CD4-positive, alpha-beta T cell treated with Interleukin-4 for 1 hour (primary cell): ENCODE measurements at regions not wholly inside any gene's neighbourhood (a gene's known extent, or its start where the extent isn't known, plus 50 kb on each side); places are given as distances from the start of the nearest gene placed in this dataset.
"Not testable (repeated sequence)": the region's sequence is repeated elsewhere in the genome, so short reads cannot be mapped to it uniquely, and the experiment has no call there.

Source experiments
- DNase-seq, 2 donors: peaks; one replicate each; pipeline ENCODE4 v3.0.0-alpha.2; 2020 to 2022

DNA sequence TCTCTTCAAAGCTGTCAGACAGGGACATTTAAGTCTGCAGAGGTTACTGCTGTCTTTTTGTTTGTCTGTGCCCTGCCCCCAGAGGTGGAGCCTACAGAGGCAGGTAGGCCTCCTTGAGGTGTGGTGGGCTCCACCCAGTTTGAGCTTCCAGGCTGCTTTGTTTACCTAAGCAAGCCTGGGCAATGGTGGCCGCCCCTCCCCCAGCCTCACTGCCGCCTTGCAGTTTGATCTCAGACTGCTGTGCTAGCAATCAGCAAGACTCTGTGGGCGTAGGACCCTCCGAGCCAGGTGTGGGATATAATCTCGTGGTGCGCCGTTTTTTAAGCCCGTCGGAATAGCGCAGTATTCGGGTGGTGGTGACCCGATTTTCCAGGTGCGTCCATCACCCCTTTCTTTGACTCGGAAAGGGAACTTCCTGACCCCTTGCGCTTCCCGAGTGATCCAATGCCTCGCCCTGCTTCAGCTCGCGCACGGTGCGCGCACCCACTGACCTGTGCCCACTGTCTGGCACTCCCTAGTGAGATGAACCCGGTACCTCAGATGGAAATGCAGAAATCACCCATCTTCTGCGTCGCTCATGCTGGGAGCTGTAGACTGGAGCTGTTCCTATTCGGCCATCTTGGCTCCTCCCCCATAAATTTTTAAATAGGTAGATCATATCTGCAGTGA is 785.1 kb downstream of the TDRD15 start:
- DNase-seq, result not testable (repeated sequence)

DNA sequence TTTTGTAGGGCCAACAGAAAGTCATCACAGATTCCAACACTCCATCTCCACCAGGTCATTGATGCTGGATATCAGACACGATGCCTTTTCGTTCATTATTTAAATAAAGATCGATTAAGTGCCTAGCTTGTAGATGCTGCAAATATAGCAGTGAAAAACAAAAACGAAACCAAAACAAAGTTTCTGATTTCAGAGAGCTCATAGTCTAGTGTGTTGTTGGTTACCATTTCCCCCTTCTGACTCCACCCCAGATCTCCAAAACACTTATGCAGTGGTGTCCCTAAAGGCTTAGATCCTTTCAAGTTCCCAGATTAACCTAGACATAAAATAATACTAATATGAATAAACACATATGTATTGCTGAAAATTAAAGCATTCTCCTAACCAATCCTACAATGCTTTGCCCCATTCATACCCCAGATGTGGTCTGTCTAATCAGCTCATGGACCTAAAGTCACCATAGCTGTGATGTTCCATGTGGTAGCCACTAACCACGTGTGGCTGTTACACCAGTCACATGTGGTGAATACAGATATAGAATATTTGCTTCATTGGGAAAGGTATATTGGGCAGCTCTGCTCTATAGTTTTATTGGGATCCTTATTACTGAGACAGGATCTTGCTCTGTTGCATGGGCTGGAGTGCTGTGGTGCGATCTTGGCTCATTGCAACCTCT is 787.2 kb downstream of the TDRD15 start:
- DNase-seq, result no peak

DNA sequence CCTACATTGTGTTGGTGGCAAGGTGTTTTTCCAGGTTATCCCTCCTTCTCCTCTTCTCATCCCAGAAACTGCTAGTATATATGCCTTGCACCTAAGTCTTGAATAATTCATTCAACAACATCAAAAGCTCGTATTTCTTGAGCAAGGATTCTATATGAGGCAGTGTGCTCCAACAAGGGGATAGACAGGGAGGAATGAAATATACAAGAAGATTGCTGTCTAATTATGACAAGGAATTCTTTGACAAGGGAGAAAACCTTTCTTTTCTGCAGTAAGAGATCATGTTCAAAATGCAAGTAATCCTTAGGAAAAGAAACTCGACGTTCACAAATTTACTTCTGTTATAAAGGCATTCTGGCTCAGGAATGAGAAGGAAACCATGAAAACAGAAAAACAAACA is 788.6 kb downstream of the TDRD15 start:
- DNase-seq, result no peak

DNA sequence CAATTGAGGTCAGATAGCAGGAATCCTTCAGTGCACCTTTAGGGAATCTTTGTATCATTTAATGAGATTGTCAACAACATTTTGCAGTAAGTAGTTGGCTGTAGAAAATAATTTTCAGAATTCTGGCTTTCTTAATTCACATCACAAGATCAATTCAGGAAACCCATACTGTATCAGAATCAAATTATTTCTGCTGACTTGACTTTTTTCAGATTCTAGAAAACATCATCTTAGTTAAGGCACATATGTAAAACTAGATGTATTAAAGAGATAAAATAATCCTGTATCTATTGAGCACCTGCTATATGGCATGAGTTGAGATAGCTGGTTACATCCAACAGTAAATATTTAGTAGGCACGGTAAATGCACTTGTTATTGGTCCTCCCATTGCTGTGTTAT is 791.4 kb downstream of the TDRD15 start:
- DNase-seq, result no peak

DNA sequence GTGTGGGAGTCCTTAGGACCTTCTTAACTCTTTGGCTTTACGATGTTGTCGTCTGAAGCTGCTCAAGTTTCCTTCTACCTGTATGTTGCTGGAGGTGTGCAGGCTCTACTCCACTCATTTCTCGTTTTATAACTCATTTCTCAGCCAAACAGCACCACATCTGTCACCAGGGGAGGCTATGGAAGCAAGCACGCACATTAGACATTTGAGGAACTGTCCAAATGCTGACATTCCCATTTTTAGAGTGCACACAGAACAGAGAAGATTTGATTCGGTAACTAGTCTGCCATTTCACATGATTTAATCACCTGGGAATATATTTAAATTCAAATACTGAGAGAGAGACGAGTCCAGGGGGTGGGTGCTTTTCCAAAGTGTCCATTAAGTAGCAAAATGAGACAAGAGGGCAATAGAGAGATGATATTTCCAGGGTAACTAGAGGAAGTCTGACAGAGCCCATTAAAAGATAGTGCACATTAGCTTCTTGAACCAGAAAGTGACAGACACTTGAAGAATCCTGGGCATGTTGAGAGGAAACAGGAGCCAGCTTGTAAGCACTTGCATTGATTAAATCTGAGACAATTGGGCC is 793.3 kb downstream of the TDRD15 start:
- no peak for DNase-seq

DNA sequence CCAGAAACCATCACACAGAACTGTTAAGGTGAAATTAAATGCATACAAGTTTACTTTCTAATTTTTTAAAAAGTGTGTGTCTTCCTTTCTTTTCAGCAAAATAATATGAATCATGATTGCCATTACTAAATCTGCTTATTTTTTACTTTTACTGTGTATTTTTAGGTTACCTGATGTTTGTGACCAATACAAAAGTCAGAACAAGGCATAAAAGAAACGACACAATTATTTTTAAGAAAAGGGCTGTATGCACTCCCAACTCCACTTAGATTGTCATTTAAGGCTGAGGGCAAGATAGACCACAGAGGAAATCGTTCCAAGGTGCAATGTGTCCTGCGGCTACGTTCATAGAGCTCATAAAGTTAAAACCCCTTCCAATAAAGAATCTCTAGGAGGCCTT is 797.0 kb downstream of the TDRD15 start:
- no peak for DNase-seq

DNA sequence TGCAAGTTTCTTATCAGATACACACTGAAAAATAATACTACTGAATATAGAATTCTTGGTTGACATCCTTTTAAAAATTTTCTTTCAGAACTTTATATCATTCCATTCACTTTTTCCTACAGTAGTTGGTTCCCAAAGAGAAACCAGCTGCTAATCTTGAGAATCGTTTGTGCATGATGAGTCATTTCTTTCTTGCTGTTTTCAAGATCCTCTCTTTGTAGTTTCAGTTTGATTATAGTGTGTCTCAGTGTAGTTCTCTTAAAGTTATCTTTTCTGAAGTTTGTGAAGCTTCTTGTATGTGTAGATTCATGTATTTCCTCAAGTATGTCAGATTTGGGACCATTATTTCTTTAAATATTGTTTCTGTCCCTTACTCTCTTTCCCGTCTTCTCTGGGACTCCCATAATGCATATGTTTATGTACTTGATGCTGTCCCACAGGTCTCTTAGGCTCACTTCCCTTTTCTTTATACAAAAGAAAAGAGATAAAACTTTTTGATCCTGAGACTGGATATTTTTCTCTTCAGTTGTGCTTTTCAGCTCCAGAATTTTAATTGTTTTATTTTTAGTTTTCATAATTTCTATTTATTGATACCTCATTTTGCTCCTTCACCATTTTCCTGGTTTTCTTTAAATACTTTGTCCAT is 801.0 kb downstream of the TDRD15 start:
- DNase-seq, result no peak

DNA sequence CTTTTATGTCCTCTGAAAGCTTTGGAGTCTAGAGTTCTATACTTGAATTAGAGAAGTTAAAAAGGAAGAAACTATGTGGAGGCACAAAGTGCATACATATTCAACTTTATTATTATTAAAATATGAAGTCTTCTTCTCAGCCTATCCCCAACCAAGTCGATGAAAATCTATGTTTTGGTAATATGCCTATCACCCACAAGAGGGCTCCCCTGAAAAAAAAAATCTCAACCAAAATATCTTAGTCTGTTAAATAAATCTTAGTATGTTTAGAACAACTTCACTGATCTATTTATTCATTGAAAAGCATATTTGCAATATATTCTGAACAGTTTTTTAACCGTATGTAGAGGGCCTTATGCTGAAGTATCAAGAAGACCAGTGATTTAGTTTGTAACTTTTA is 804.5 kb downstream of the TDRD15 start:
- no peak for DNase-seq

DNA sequence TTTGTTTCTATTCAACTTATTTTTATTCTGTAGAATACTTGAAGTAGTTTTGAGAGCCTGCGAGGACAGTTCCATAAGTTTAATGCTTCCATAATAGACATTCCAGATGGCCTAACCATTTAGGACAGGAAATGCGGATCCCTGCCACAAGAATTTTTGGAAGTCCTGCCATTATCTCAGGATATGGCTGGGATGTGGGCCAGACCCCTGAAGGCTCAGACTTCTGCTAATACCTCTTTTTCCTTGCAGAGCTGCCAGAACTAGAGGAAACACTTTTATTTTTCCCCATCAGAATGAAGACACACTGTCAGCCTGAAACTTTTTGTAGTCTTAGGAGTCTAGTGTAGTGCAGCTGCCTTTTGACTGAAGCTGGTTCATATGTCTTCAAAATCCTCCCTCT is 806.5 kb downstream of the TDRD15 start:
- DNase-seq, result no peak

DNA sequence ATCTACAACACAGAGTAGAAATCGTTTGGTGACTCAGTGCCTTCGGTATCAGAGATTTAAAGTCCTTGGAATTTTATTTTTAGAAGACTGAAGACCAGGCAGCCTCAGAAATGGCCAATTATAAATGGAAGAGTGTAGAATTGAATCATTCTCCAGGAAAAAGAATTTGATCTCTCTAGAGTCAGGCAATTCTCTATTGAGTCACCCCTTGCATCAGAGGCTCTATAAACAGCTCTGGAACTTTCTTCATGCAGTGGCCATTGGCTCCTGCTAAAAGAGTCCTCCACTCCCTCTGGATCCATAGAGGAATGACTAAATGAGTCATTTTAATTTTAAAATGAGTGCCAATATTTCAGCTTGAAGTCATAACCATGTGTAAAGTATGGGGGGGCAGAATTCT is 816.2 kb downstream of the TDRD15 start:
- no peak for DNase-seq

DNA sequence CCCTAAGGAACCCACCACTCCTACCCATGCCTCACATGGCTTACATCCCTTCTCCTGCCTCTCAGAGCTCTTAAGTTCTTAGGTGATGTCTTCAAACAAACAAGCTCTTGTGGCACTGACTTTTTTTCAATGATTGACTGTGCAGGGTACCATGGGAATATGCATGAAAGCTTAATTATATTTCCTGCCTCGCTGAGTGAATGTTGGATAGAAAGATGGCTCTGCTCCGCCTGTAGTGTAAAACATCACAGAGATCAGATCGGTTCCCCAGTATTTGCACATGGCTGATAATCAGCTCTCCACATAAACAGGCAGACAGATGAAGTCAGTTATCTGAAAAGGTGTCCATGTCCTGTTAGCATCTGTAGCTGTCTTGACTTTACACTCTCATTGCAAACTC is 820.8 kb downstream of the TDRD15 start:
- DNase-seq, result no peak

DNA sequence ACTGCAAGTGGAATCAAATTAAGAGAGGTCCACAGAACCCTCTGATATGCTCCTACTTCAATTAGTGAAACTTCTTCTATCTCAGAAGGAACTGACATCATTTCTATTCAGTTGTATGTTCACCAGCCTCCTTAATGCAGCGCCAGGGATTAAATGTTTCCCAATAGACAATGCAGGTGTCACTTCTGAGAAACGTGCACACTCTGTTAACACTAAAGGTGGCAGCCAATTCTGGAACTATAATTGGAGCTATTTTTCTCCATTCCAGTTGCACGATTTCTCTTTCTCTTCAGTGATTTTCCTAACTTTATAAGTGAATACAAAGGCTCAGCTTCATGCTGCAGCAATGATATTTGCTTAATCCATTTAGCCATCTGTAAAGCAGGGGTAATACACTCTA is 821.9 kb downstream of the TDRD15 start:
- no peak for DNase-seq

DNA sequence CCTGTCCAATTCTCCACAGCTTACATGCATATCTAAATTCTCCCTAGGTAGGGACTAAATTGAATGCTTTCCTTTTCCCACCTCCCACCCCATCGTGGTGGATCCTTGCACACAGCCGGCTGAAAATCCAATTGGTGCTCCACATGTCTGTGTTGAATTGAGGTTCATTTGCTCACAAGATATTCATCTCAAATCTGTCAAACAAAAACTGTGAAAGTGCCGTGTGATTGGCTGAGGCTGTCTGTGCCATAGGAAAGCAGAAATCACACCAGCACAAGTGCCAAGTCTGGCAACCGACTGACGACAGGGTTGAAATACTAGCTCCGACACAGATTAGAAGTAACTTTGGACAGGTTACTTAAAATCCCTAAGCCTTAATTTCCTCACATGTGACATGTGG is 823.3 kb downstream of the TDRD15 start:
- DNase-seq, result no peak

DNA sequence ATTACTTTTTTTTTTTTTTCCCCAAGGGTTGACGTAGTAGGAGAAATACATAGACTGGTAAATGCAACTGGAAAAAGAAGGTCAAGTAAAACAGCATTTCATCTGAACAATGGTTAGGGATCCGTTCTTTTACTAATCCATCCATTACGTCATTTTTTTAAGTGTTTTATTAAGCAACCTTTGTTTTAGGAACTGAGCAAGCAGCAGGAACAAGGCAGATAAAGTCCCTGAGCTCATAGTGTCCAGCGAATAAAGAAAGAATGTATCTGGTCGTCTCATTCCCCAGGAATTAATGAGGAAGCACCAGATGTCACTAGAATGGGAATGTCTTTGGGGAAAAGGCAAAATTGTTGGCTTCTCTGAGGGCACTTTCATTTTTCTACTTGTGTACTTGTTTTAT is 842.4 kb downstream of the TDRD15 start:
- no peak for DNase-seq

DNA sequence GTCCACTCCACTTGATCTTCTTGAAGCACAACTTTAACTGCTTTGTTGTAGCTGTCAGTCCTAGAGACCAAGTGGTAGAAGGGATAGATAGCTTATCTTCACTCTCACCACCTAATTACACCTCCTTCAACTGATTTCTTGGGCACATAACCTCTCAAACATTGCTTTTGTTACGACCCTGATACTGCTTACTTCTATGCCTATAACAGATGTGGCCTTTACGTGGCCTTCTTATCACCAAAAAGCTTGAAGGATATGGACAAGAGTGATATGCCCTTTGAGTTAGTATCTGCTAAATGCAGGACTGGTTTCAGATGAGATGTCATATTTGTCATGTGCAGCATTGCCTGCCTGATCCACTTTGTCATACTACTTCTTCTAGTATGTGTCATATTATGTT is 847.2 kb downstream of the TDRD15 start:
- no peak for DNase-seq

DNA sequence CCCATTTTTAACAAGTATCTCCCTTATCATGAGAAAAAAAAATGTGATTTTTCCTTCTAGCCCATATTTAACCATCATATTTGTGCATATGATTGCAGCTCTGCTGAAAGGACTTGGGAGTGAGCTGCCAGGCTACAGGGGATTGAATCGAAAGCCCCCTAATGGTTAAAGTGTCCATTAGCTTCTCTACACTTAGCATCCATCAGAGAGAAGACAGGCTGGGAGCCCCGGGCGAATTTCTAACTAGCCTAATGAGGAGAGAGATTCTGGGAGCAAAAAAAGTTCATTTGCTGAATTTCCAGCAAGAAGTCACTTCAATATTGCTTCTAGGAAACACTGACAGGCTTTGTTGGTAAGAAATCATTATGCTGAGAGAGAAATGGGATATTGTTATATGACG is 848.8 kb downstream of the TDRD15 start:
- no peak for DNase-seq

DNA sequence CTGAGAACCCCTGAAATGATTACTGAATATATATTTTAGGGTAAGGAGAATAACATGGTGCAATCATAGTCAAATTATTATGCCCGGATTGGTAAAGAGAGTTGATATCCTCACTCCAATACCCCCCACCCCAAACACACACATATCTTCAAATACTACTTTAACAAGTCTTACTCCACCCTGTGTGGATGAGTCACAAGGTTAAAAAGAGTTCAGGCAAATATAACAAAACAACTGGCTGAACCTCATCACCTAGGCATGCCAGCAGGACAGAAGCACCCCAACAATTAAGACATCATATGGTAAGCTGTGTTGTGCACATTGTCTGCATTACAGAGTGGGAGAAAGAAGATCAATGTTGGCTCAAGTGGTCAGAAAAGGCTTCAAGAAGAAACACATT is 857.4 kb downstream of the TDRD15 start:
- DNase-seq, result no peak

DNA sequence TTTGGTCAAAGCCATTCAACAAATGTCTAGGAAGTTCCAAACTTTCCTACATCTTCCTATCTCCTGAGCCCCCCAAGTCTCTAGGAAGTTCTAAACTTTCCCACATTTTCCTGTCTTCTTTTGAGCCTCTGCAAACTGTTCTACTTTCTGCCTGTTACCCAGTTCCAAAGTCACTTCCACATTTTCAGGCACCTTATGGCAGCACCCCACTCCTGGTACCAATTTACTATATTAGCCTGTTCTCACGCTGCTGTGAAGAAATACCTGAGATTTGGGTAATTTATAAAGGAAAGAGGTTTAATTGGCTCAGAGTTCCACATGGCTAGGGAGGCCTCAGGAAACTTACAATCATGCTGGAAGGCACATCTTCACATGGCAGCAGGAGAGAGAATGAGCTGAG is 869.2 kb downstream of the TDRD15 start:
- no peak for DNase-seq

DNA sequence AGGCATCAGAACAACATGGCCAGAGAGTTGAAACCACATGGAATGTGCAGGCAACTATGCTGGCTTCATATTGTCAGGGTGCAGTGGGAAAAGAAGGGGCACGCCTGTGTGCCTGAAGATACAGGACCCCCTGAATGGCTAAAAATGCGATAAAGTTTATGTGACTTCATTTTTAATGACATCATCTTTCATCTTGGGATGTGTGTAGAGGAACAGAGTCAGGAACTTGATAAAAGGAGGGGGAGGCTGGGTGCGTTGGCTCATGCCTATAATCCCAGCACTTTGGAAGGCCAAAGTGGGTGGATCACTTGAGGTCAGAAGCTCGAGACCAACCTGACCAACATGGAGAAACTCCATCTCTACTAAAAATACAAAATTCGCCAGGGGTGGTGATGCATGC is 872.6 kb downstream of the TDRD15 start:
- no peak for DNase-seq

DNA sequence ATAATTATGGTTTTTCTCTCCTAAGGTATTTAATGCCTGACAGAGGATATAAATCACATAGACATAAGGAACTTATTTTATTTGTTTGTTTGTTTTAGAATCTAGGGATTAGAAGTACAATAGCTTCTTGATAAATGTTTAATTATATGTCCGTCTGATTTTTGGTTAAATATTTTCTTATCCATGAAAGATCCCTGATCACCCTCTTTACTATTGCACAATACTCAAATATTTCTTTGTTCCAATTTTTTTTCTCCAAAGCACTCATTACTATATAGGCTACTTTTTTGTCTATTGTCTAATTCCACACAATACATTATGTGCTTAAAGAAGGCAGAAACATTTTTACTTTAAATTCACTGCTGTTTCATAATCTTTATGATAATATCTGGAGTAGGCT is 875.8 kb downstream of the TDRD15 start:
- DNase-seq, result no peak

DNA sequence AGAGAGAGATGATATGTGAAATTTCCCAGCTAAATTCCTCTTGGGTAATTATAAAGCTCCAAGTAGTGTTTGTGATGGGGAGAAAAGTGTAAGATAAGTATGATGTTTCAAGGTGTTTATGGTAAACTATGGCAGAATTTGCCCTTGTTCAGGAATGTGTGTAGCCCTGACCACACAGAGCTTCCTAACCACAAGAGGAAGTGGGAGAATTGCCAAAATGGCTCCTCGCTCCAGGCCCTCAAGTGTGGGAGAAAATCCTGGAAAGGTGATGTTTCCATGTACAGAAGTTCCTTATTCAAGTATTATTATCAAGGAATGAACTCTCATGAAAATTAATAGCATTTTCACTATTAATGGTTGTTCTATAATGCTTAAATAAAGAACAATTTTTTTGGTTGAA is 878.3 kb downstream of the TDRD15 start:
- no peak for DNase-seq

DNA sequence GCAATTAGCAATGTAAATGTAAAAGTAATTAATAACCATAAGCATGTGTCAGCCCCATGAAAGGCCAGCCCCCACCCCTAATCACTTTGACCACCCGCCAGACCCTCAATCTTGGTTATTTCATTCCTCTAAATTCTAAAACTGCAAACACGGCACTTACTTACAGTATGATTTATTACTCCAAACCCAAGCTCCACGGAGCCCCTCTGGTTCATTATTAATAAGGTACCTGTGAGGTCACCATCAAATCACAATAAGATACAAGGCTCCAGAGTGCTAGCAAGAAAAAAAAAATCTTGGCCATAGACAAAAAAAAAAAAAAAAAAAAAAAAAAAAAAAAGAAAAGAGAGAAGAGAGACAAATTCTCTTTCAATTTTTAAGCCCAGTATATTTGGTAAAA is 879.5 kb downstream of the TDRD15 start:
- DNase-seq, result no peak

DNA sequence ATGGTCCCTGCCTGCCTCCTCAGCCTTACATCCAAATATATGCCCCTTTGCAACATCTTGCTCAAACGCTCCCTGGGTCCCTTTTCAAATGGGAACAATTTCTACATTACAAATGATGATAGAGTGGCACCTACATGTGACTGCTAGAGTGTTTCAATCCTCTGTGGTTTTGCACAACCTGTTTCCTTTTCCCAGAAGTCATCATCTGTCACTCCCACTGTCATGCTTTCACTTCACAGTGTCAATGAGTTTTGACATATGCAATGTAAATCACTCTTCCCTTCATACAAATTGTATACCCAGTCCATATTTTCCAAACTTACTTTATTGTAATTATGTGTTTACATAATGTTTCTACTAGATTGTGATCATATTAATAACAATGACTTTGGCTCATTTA is 887.3 kb downstream of the TDRD15 start:
- DNase-seq, result no peak

DNA sequence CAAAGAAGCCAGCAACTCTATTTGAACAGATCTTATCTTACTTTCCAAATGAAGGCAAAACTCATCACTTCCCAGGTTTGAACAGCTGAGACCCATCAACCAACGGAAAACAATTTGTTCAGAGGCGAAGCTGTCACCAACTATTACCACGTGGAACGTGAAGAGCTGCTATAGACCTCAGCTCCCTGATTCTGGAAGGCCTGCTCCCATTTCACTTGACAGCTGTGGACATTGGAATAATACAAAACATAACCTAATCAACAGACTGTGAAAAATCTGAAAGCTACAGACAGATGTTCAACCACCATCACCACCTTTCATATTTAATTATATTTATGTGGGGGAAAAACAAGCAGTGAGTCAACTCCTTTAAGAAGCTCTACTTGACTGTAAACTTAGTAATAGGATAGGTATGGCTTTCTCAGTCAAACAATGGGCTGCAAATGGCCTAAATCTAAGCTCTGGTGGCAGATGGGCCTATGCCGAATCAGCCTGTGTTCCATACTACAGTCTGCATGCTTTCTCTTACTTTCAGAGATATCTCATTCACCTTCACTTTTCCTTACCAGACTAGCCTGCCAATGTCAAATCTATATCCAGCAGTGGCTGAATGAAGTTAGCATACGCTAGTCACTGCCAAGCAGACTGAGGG is 896.4 kb downstream of the TDRD15 start:
- no peak for DNase-seq
